Calu3 (cell line): ENCODE measurements at regions not wholly inside any gene's neighbourhood (a gene's known extent, or its start where the extent isn't known, plus 50 kb on each side); places are given as distances from the start of the nearest gene placed in this dataset.
"Not testable (repeated sequence)": the region's sequence is repeated elsewhere in the genome, so short reads cannot be mapped to it uniquely, and the experiment has no call there.

Experiments
- BruUV-seq: library from RNA; stranded (reverse); fragments of 400-500 nt; replicated peaks from 2 replicates; lab custom pipeline; 2021; lab: Mats Ljungman, UMichigan
- CTCF ChIA-PET: fragments of 300-600 bp; sonication (Branson Sonifier 250); formaldehyde crosslinking; loops from one replicate; lab custom pipeline; 2022; ENCODE audit warnings: antibody characterized with exemption; lab: Charles Lee
- DNase-seq: peaks from one replicate; pipeline ENCODE4 v3.0.0; 2022
- H3K27ac Mint-ChIP-seq: one replicate; pipeline ENCODE4 v1.8.0; 2022; ENCODE audit warnings: mixed read lengths; ENCODE audit not compliant: unreplicated experiment
- H3K27me3 Mint-ChIP-seq: one replicate; pipeline ENCODE4 v1.8.0; 2022; ENCODE audit warnings: mixed read lengths; ENCODE audit not compliant: unreplicated experiment
- H3K36me3 Mint-ChIP-seq: one replicate; pipeline ENCODE4 v1.8.0; 2022; ENCODE audit warnings: mild to moderate bottlenecking, moderate library complexity, mixed read lengths; ENCODE audit not compliant: insufficient read depth, unreplicated experiment
- H3K4me1 Mint-ChIP-seq: one replicate; pipeline ENCODE4 v1.8.0; 2022; ENCODE audit warnings: mild to moderate bottlenecking, low read depth, mixed read lengths; ENCODE audit not compliant: unreplicated experiment
- H3K4me3 Mint-ChIP-seq: one replicate; pipeline ENCODE4 v1.8.0; 2022; ENCODE audit warnings: mild to moderate bottlenecking, low read depth, moderate library complexity, mixed read lengths; ENCODE audit not compliant: unreplicated experiment
- H3K9me3 Mint-ChIP-seq: one replicate; pipeline ENCODE4 v1.8.0; 2022; ENCODE audit warnings: low read depth, mixed read lengths; ENCODE audit not compliant: unreplicated experiment
- CTCF ChIP-seq: fragments of 200-600 bp; IDR thresholded peaks from one replicate; pipeline ENCODE4 v1.8.0; 2022; ENCODE audit warnings: antibody characterized with exemption; ENCODE audit not compliant: unreplicated experiment
- intact Hi-C: fragments of 100-400 bp; cut with micrococcal nuclease; formaldehyde crosslinking; loops from one replicate; pipeline ENCODE4 v1.10.0; 2022; ENCODE audit not compliant: unreplicated experiment

GRCh38 chr1:47689894-47690293, 252.1 kb downstream of the FOXD2 start:
- intact Hi-C loops, result no loop called here
- no peak overlapping the region for H3K4me3 Mint-ChIP-seq

GRCh38 chr1:47690341-47691250, 252.8 kb downstream of the FOXD2 start:
- no peak overlapping the region for H3K27ac Mint-ChIP-seq
- H3K27me3 Mint-ChIP-seq, result no peaks in the 10 kb centered on the region
- no peaks in the 10 kb centered on the region for H3K9me3 Mint-ChIP-seq
- H3K4me3 Mint-ChIP-seq, result no peak overlapping the region
- intact Hi-C loops, result no loop called here
- DNase-seq, result no peak
- CTCF ChIA-PET, result no interaction called here
- H3K4me1 Mint-ChIP-seq, result no peaks in the 10 kb centered on the region
- TF ChIP-seq CTCF, result no peak
- BruUV-seq, result no TSS peak
- no peaks in the 10 kb centered on the region for H3K36me3 Mint-ChIP-seq

More at GRCh38 chr1:47689894-47690293, 252.1 kb downstream of the FOXD2 start:
- BruUV-seq, result no TSS peak
- no peak for DNase-seq
- no peaks in the 10 kb centered on the region for H3K27me3 Mint-ChIP-seq
- no peaks in the 10 kb centered on the region for H3K36me3 Mint-ChIP-seq
- H3K9me3 Mint-ChIP-seq, result no peaks in the 10 kb centered on the region
- TF ChIP-seq CTCF, result no peak
- H3K27ac Mint-ChIP-seq, result no peak overlapping the region
- CTCF ChIA-PET, result no interaction called here
- H3K4me1 Mint-ChIP-seq, result peaks cover 5% of the 10 kb centered on the region

- H3K4me1 Mint-ChIP-seq, DNase-seq, H3K27me3 Mint-ChIP-seq, BruUV-seq, CTCF ChIA-PET, H3K4me3 Mint-ChIP-seq, H3K36me3 Mint-ChIP-seq, intact Hi-C loops, H3K27ac Mint-ChIP-seq, H3K9me3 Mint-ChIP-seq: not testable (repeated sequence)
Measured at GRCh38 chr1:47691293-47691692, 253.4 kb downstream of the FOXD2 start.

GRCh38 chr1:47692196-47692595, 254.4 kb downstream of the FOXD2 start:
- no peak for TF ChIP-seq CTCF
- H3K36me3 Mint-ChIP-seq, result no peaks in the 10 kb centered on the region
- BruUV-seq, result no TSS peak
- H3K27me3 Mint-ChIP-seq, result no peaks in the 10 kb centered on the region
- no peaks in the 10 kb centered on the region for H3K9me3 Mint-ChIP-seq
- no peak for DNase-seq
- intact Hi-C loops, result no loop called here
- H3K4me3 Mint-ChIP-seq, result no peak overlapping the region
- CTCF ChIA-PET, result interaction anchor here (0.5 kb wide), 1 partner anchor 347 kb away, joined by 5 read pairs; no protein-coding TSS in a partner anchor
- H3K27ac Mint-ChIP-seq, result no peak overlapping the region
- no peaks in the 10 kb centered on the region for H3K4me1 Mint-ChIP-seq

GRCh38 chr1:47693115-47693514, 255.3 kb downstream of the FOXD2 start:
- H3K4me3 Mint-ChIP-seq, result no peak overlapping the region
- intact Hi-C loops, result no loop called here

More at GRCh38 chr1:47693115-47693514, 255.3 kb downstream of the FOXD2 start:
- TF ChIP-seq CTCF, result no peak
- H3K36me3 Mint-ChIP-seq, result no peaks in the 10 kb centered on the region
- CTCF ChIA-PET, result no interaction called here
- no TSS peak for BruUV-seq
- no peak overlapping the region for H3K27ac Mint-ChIP-seq
- no peaks in the 10 kb centered on the region for H3K27me3 Mint-ChIP-seq
- peaks cover 8% of the 10 kb centered on the region for H3K4me1 Mint-ChIP-seq
- H3K9me3 Mint-ChIP-seq, result no peaks in the 10 kb centered on the region
- DNase-seq, result no peak
